Mesenchymal stem cell (in vitro differentiated cells and primary cell): ENCODE measurements at regions not wholly inside any gene's neighbourhood (a gene's known extent, or its start where the extent isn't known, plus 50 kb on each side); places are given as distances from the start of the nearest gene placed in this dataset.

ENCODE experiments used
- DNase-seq: peaks from one replicate; pipeline ENCODE4 v3.0.0-alpha.2; 2013
- H2AFZ ChIP-seq: one replicate; pipeline ENCODE4 v1.6.1; 2013; ENCODE audit warnings: low read depth, mild to moderate bottlenecking, control low read depth, inconsistent platforms, low read length, moderate library complexity
- H2AK5ac ChIP-seq: 2 replicates; pipeline ENCODE4 v1.6.1; 2013; ENCODE audit warnings: low read length, moderate library complexity, mild to moderate bottlenecking, inconsistent platforms; ENCODE audit not compliant: severe bottlenecking
- H2BK120ac ChIP-seq: one replicate; pipeline ENCODE4 v1.6.1; 2013; ENCODE audit warnings: low read depth, mild to moderate bottlenecking, inconsistent platforms, low read length, moderate library complexity
- H2BK12ac ChIP-seq, 2 experiments: one replicate each; pipeline ENCODE4 v1.6.1; 2013; ENCODE audit warnings: inconsistent platforms in 2 of 2, low read length in 2 of 2, mild to moderate bottlenecking in 2 of 2, moderate library complexity in 2 of 2, control low read depth in 1 of 2
- H2BK15ac ChIP-seq: one replicate; pipeline ENCODE4 v1.6.1; 2013; ENCODE audit warnings: mild to moderate bottlenecking, low read depth, inconsistent platforms; ENCODE audit not compliant: poor library complexity, severe bottlenecking
- H2BK5ac ChIP-seq: 2 replicates; pipeline ENCODE4 v1.6.1; 2013; ENCODE audit warnings: low read depth, mild to moderate bottlenecking, low read length, control low read depth, inconsistent platforms; ENCODE audit not compliant: poor library complexity, severe bottlenecking
- H3K14ac ChIP-seq, 2 experiments: one replicate each; pipeline ENCODE4 v1.6.1; 2013; ENCODE audit warnings: inconsistent platforms in 2 of 2, low read length in 2 of 2, control low read depth in 1 of 2, mild to moderate bottlenecking in 1 of 2, moderate library complexity in 1 of 2
- H3K18ac ChIP-seq, 2 experiments: one replicate each; pipeline ENCODE4 v1.6.1; 2013; ENCODE audit warnings: inconsistent platforms in 2 of 2, low read length in 2 of 2, control low read depth in 1 of 2, low read depth in 1 of 2, mild to moderate bottlenecking in 1 of 2
- H3K23ac ChIP-seq, 2 experiments: one replicate each; pipeline ENCODE4 v1.6.1; 2013; ENCODE audit warnings: inconsistent platforms in 2 of 2, low read length in 2 of 2, mild to moderate bottlenecking in 2 of 2, moderate library complexity in 2 of 2, control low read depth in 1 of 2
- H3K27ac ChIP-seq: 2 replicates; pipeline ENCODE4 v1.5.1; 2013; ENCODE audit warnings: mild to moderate bottlenecking, moderate library complexity, low read length, control low read depth, inconsistent platforms; ENCODE audit not compliant: poor library complexity, severe bottlenecking
- H3K27me3 ChIP-seq, 2 experiments: 2 replicates each; pipeline versions ENCODE4 v1.6.1 to v1.7.0; 2013; ENCODE audit warnings: low read length in 2 of 2, mild to moderate bottlenecking in 2 of 2, moderate library complexity in 2 of 2, control low read depth in 1 of 2, inconsistent platforms in 1 of 2; ENCODE audit not compliant: control insufficient read depth in 1 of 2, insufficient read depth in 1 of 2
- H3K36me3 ChIP-seq, 2 experiments: 2 replicates each; pipeline versions ENCODE4 v1.6.1 to v1.7.0; 2013; ENCODE audit warnings: low read length in 2 of 2, control low read depth in 1 of 2, inconsistent platforms in 1 of 2, low read depth in 1 of 2, mild to moderate bottlenecking in 1 of 2; ENCODE audit not compliant: insufficient read depth in 2 of 2, control insufficient read depth in 1 of 2
- H3K4ac ChIP-seq, 2 experiments: one replicate each; pipeline ENCODE4 v1.6.1; 2013; ENCODE audit warnings: inconsistent platforms in 2 of 2, low read length in 2 of 2, mild to moderate bottlenecking in 2 of 2, moderate library complexity in 2 of 2, control low read depth in 1 of 2, low read depth in 1 of 2
- H3K4me1 ChIP-seq: 2 replicates; pipeline ENCODE4 v1.6.1; 2013; ENCODE audit warnings: low read depth, low read length, control low read depth; ENCODE audit not compliant: control insufficient read depth, insufficient read depth
- H3K4me2 ChIP-seq: 2 replicates; pipeline ENCODE4 v1.6.1; 2013; ENCODE audit warnings: low read length, mild to moderate bottlenecking, inconsistent platforms; ENCODE audit not compliant: poor library complexity, severe bottlenecking
- H3K4me3 ChIP-seq, 2 experiments: 2 replicates each; pipeline versions ENCODE4 v1.5.1 to v1.7.0; 2013; ENCODE audit warnings: low read length in 2 of 2, mild to moderate bottlenecking in 2 of 2, control low read depth in 1 of 2, low read depth in 1 of 2; ENCODE audit not compliant: insufficient read depth in 1 of 2
- H3K79me1 ChIP-seq: replicated peaks from 2 replicates; pipeline ENCODE4 v1.6.1; 2013; ENCODE audit warnings: mild to moderate bottlenecking, control low read depth, low read length, inconsistent platforms; ENCODE audit not compliant: poor library complexity, severe bottlenecking
- H3K9ac ChIP-seq: 2 replicates; pipeline ENCODE4 v1.7.0; 2013; ENCODE audit warnings: mild to moderate bottlenecking, low read length, moderate library complexity
- H3K9me3 ChIP-seq: 2 replicates; pipeline ENCODE4 v1.7.0; 2013; ENCODE audit warnings: mild to moderate bottlenecking, low read length; ENCODE audit not compliant: control insufficient read depth
- H4K8ac ChIP-seq: one replicate; pipeline ENCODE4 v1.6.1; 2013; ENCODE audit warnings: inconsistent platforms, mild to moderate bottlenecking, low read length, moderate library complexity
- H4K91ac ChIP-seq: one replicate; pipeline ENCODE4 v1.6.1; 2013; ENCODE audit warnings: mild to moderate bottlenecking, low read length, inconsistent platforms
- WGBS: methylation state at CpG from one replicate; pipeline ENCODE4 v1.1.7; 2013; ENCODE audit warnings: mixed read lengths; 5-methylcytosine and 5-hydroxymethylcytosine counted together

- no peaks in the 10 kb centered on the region for H3K4me1 ChIP-seq
Observed at GRCh38 chr12:124107351-124107750, 134.3 kb downstream of the ZNF664 start.

GRCh38 chr12:124109760-124110159 lies 136.7 kb downstream of the ZNF664 start:
- Histone ChIP-seq H2BK12ac (no peak overlapping the region), H3K23ac (no peak overlapping the region), H2AFZ (no peak overlapping the region), H3K4me3 (no peak overlapping the region), H3K79me1 (no peaks in the 10 kb centered on the region), H3K14ac (no peak overlapping the region), H2BK15ac (no peak overlapping the region), H3K4me2 (no peak overlapping the region), H4K91ac (no peak overlapping the region), H3K27me3 (peaks cover 0 to 5% of the 10 kb centered on the region in 2 experiments), H3K36me3 (no peaks in the 10 kb centered on the region), H3K4me1 (no peaks in the 10 kb centered on the region), H2BK120ac (no peak overlapping the region), H4K8ac (no peak overlapping the region), H3K9me3 (no peaks in the 10 kb centered on the region), H3K18ac (no peak overlapping the region), H2BK5ac (no peak overlapping the region), H3K27ac (no peak overlapping the region), H2AK5ac (no peak overlapping the region), H3K9ac (no peak overlapping the region), H3K4ac (no peak overlapping the region)
- WGBS = 54% methylated on average over 2 of the region's 3 CpGs
- peak; percentile 39 for DNase-seq

More at GRCh38 chr12:124107351-124107750, 134.3 kb downstream of the ZNF664 start:
- H3K36me3 ChIP-seq = no peaks in the 10 kb centered on the region
- no peak overlapping the region for H2BK15ac ChIP-seq
- H3K9me3 ChIP-seq = no peaks in the 10 kb centered on the region
- H3K23ac ChIP-seq = no peak overlapping the region
- H2BK5ac ChIP-seq = no peak overlapping the region
- no peak overlapping the region for H2AFZ ChIP-seq
- no peak overlapping the region for H4K8ac ChIP-seq
- no peak overlapping the region for H3K18ac ChIP-seq
- no peak overlapping the region for H2AK5ac ChIP-seq
- H3K27me3 ChIP-seq = no peaks in the 10 kb centered on the region
- H3K9ac ChIP-seq = no peak overlapping the region
- no peak overlapping the region for H2BK120ac ChIP-seq
- H3K4me3 ChIP-seq = no peak overlapping the region
- H3K79me1 ChIP-seq = no peaks in the 10 kb centered on the region
- H3K4ac ChIP-seq = no peak overlapping the region
- H2BK12ac ChIP-seq = no peak overlapping the region
- no peak overlapping the region for H4K91ac ChIP-seq
- no peak for DNase-seq
- WGBS = 84% methylated on average over 4 of the region's 4 CpGs
- no peak overlapping the region for H3K14ac ChIP-seq
- no peak overlapping the region for H3K4me2 ChIP-seq
- H3K27ac ChIP-seq = no peak overlapping the region

GRCh38 chr12:124110372-124110883 lies 137.4 kb downstream of the ZNF664 start:
- H3K18ac ChIP-seq = no peak overlapping the region
- no peaks in the 10 kb centered on the region for H3K36me3 ChIP-seq
- peaks cover 2 to 9% of the 10 kb centered on the region in 2 experiments for H3K27me3 ChIP-seq
- no peak overlapping the region for H4K91ac ChIP-seq
- H3K9me3 ChIP-seq = no peaks in the 10 kb centered on the region
- no peak overlapping the region for H3K4ac ChIP-seq
- no peaks in the 10 kb centered on the region for H3K4me1 ChIP-seq
- H3K4me3 ChIP-seq = no peak overlapping the region
- WGBS = 82% methylated on average over 2 of the region's 2 CpGs
- H2BK5ac ChIP-seq = no peak overlapping the region
- H4K8ac ChIP-seq = no peak overlapping the region
- no peak overlapping the region for H3K4me2 ChIP-seq
- no peak overlapping the region for H2AFZ ChIP-seq
- H3K14ac ChIP-seq = no peak overlapping the region
- H2BK15ac ChIP-seq = no peak overlapping the region
- no peak overlapping the region for H2BK12ac ChIP-seq
- H3K23ac ChIP-seq = no peak overlapping the region
- no peak for DNase-seq
- H2BK120ac ChIP-seq = no peak overlapping the region
- H3K27ac ChIP-seq = no peak overlapping the region
- H3K79me1 ChIP-seq = no peaks in the 10 kb centered on the region
- no peak overlapping the region for H2AK5ac ChIP-seq
- no peak overlapping the region for H3K9ac ChIP-seq

- Histone ChIP-seq H2BK15ac (no peak overlapping the region), H3K4me1 (no peaks in the 10 kb centered on the region), H3K18ac (no peak overlapping the region), H3K9me3 (no peaks in the 10 kb centered on the region), H2AFZ (no peak overlapping the region), H3K4ac (no peak overlapping the region), H3K27me3 (peaks cover 7 to 12% of the 10 kb centered on the region in 2 experiments), H4K91ac (no peak overlapping the region), H3K79me1 (no peaks in the 10 kb centered on the region), H2BK5ac (no peak overlapping the region), H3K23ac (no peak overlapping the region), H2BK120ac (no peak overlapping the region), H4K8ac (no peak overlapping the region), H3K36me3 (no peaks in the 10 kb centered on the region), H3K4me3 (no peak overlapping the region), H2AK5ac (no peak overlapping the region), H3K27ac (no peak overlapping the region), H3K4me2 (no peak overlapping the region), H2BK12ac (no peak overlapping the region), H3K9ac (no peak overlapping the region), H3K14ac (no peak overlapping the region)
- DNase-seq = no peak
- 91% methylated on average over 5 of the region's 5 CpGs for WGBS
Observed at GRCh38 chr12:124111006-124111405, 138.0 kb downstream of the ZNF664 start.
